HG03139 (cell line): ENCODE measurements at regions not wholly inside any gene's neighbourhood (a gene's known extent, or its start where the extent isn't known, plus 50 kb on each side); places are given as distances from the start of the nearest gene placed in this dataset.
A peak's percentile ranks its signal among the peaks of the same experiment; 100 is the strongest.

ENCODE experiments used
- ATAC-seq: cut with Tn5 transposase; IDR thresholded peaks from one replicate; pipeline ENCODE4 v1.9.1; 2021; ENCODE audit not compliant: unreplicated experiment

GRCh38 chr5:92599217-92599810 is 981.7 kb downstream of the NR2F1-AS1 start:
- no peak for ATAC-seq

DNA sequence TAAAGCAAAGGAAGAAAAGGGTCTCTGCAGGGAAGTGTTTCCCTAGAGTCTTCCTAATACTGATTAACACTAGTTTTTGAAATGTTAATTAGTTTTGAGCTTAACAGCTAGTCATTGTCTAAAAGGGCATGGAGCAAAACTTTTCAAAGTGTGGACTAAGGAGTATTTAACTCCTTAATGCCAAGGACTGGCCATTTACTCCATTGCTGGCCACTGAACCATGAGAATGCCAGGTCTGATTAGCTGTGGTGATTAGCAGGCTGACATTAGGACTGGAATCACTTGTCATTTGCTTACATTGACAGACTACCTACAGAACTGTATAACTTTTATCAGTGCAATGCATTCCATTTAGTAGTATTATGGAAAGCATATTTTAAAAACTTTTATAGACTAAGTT is 987.0 kb downstream of the NR2F1-AS1 start:
- ATAC-seq, result no peak

DNA sequence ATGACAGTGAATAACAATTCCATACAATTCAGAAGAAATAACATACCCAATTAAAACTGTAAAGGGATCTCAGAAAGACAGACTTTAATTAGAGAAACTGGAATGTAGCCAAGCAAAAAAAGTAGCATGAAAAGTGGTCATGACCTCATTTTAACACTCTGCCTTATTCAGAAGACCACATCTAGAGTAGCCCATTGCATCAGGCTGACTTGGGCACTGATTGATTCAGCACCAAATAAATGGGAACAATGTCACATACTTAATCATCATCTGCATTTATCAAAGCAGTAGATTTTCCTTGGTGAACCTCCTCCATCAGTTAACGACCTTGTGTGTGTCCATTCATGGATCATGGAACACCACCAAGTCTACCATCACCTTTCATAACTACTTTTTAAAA is 992.1 kb downstream of the NR2F1-AS1 start:
- ATAC-seq, result no peak

DNA sequence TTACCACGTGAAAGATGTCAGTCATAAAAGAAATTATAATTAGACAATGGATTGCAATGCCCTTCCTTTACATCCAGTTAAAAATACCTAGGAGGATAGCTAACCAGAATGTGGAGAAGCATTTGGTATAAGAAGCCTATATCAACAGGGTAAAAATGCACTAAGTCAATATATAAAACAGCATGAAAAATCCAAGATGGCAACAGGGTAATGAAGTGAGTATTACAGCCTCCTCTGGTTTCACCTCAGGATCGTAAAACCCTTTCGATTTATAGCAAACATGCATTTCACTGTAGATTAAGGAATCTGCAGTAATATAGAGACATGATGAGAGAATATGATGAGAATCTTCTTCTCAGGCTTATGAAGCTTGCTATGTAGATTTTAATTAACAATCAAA is 999.3 kb downstream of the NR2F1-AS1 start:
- ATAC-seq, result no peak

DNA sequence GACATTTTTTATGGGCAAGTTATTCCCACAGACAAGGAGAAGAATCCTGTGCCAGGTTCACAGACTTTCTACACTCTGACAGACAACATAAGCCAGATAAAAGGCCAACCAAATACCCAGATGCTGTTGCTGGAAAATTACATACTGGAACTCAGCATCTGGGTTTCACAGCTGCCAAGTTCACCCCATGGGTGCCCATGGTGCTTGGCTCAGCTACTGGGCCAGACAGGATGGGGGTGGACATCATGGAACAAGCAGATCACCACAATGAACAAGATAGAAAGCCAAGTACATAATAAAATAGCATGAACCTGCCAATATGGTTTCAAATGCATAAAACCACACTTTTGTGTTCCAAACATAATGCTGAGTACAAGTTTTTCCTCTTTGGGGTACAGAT is 999.8 kb downstream of the NR2F1-AS1 start:
- ATAC-seq, result no peak

DNA sequence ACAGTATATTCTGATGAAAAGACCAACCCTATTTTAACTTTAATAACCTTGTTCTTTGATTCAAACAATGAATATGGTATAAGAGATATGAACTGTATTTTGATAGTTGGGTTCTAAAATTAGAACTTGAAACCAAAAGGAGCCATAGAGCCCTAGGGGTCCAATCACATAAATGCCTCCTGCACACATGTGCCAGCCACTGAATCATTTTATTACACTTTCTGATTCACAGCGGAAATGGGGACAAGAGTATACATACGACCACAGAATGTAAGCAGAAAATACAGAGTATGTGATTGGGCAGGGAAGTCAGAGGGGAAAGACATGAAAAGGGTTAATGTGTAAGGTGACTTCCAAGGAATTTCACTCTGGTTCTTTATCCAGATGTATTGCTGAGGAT is 1000.2 kb downstream of the NR2F1-AS1 start:
- ATAC-seq, result no peak

DNA sequence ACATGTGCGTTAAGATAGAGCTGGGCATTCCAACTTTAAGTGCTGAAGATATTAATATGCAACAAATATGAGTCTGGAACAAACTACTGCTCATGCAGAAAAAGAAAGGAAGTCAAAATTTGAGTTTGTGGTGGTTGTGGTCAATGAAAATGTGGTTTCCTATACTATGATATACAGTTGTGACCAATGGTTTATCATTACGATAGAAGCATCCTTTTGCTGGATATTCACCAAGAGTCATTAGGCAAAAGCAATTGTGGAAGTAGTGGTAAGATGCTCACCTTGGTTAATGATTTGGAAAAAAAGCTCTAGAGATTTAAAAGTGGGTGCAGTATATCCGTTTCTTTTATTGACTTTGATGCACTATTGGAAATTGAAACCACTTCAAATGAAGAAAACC is 1007.0 kb downstream of the NR2F1-AS1 start:
- peak; percentile 52 for ATAC-seq

GRCh38 chr5:92568522-92568921 is 1012.5 kb downstream of the NR2F1-AS1 start:
- ATAC-seq, result no peak

GRCh38 chr5:92567831-92568450 is 1013.1 kb downstream of the NR2F1-AS1 start:
- ATAC-seq, result no peak

- ATAC-seq, result no peak
Measured at GRCh38 chr5:92566113-92566786, 1014.8 kb downstream of the NR2F1-AS1 start.

- no peak for ATAC-seq
Measured at GRCh38 chr5:92565673-92566072, 1015.3 kb downstream of the NR2F1-AS1 start.

GRCh38 chr5:92562065-92562464 is 1019.0 kb downstream of the NR2F1-AS1 start:
- no peak for ATAC-seq

- no peak for ATAC-seq
Measured at GRCh38 chr5:92561411-92561959, 1019.5 kb downstream of the NR2F1-AS1 start.

- ATAC-seq, result no peak
Measured at GRCh38 chr5:92560698-92561401, 1020.2 kb downstream of the NR2F1-AS1 start.

DNA sequence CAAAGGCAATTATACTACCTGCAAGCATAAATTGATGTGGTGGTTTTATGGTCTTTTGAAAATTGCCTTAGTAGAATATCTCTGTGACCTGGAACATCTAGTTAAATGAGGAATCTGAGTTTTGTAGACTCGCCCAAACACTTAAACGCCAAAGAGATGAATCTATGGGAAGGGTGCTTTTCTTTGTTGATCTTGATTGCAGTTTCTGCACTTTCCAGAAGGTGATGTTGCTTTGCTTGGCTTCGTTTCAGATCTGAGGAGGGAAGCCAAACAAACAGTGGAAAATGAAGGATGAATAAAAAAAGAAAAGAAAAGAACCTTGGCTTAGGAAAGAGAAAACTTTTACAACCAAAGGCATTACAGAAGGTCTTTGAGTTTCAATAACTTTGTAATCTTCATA is 1021.2 kb downstream of the NR2F1-AS1 start:
- no peak for ATAC-seq

GRCh38 chr5:92559331-92559730 is 1021.7 kb downstream of the NR2F1-AS1 start:
- no peak for ATAC-seq

DNA sequence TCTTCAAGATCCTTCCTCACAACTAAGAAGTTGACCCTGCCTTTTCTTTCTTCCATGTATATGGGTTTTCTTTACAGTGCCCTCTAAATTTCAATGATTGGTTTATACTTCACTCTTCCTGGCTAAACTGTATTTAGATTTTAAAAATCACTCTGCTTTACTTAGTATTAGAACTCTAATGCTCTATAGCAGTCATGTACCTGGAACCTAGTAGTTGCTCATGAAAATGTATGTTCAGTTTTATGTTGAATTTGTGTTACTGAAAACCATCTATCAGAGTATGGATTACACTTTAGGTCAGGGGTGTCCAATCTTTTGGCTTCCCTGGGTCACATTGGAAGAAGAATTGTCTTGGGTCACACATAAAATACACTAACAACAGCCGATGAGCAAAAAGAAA is 1024.3 kb downstream of the NR2F1-AS1 start:
- no peak for ATAC-seq

- ATAC-seq, result no peak
Measured at GRCh38 chr5:92554447-92555085, 1026.5 kb downstream of the NR2F1-AS1 start.

DNA sequence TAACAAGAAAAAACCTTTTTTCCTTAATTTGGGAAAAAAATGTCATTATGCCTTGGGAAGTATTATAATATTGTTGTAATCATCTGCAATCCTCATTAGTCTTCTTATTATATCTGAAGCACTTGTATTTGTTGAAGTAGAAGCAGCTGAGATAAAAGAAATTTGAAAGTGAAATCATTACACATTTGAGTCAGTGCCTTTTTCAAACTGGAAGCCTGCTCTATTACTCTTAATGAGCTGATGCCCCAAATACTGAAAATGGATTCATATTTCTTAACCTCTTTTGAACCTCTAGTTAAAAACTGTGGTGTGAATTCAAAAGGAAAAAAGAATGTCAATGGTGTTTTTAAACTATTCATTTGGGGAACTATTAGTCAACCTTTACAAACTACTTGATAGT is 1027.7 kb downstream of the NR2F1-AS1 start:
- no peak for ATAC-seq

GRCh38 chr5:92552206-92553160 is 1028.5 kb downstream of the NR2F1-AS1 start:
- no peak for ATAC-seq
